IPS-NIHi7 (cell line): ENCODE measurements at regions not wholly inside any gene's neighbourhood (a gene's known extent, or its start where the extent isn't known, plus 50 kb on each side); places are given as distances from the start of the nearest gene placed in this dataset.

Experiments
- DNase-seq: peaks from one replicate; pipeline ENCODE4 v3.0.0; 2012; ENCODE audit warnings: mixed read lengths; ENCODE audit errors: extremely low spot score

DNA sequence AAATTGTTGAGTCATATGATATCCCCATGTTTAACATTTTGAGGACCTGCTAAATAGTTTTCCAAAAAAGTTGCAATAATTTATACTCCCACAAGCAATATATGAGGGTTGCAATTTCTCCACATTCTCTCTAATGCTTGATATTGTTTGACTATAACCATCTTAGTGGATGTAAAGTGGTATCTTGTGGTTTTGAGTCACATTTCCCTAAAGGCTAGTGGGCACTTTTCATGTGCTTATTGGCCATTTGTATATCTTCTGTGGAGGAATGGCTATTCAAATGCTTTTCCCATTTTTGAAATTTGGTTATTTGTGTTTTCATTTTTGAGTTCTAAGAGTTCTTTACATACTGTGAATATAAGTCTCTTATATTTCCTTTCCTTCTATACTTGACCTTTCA is 82.7 kb downstream of the SCG2 start:
- no peak for DNase-seq

DNA sequence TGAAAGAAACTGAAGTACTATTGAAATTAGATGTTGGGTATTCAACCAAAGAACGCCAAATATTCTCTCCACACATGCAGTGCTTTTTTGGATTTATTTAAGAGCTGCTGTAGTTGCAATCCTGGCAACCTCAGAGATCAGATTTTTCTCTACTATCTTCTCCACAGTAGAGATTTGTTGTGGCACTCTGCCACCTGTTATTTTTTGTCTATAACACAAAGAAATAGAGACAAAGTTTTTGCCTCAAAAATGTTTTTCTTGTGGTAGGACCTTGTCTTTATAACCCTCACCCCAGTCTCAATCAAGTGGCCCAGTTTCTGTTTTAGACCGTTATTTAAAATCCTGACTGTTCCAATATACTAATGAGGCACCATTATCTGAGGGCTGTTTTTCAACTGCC is 79.4 kb downstream of the SCG2 start:
- no peak for DNase-seq

DNA sequence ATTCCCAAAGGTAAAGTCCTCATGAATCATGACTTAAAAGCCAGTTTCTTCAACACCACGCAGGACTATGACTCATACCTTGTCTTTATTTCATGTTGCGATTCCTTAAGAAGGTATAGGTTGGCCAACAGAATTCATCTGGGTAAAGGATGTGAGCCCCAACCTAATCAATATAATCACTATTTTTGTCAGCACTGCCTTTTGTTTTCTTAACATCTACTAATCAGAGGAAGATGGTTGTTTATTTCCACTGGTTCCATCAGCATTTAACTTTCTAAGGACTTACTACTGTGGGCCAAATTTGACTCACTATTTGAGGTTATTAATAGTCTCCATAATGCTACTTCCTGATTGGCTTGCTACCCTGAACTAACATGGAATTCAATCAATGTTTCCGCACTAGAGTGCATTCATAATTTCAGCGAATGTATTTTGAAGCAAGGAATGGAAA is 78.6 kb downstream of the SCG2 start:
- no peak for DNase-seq

GRCh38 chr2:223524066-223524465 is 78.1 kb downstream of the SCG2 start:
- DNase-seq, result no peak

GRCh38 chr2:223526106-223526505 is 76.1 kb downstream of the SCG2 start:
- no peak for DNase-seq

DNA sequence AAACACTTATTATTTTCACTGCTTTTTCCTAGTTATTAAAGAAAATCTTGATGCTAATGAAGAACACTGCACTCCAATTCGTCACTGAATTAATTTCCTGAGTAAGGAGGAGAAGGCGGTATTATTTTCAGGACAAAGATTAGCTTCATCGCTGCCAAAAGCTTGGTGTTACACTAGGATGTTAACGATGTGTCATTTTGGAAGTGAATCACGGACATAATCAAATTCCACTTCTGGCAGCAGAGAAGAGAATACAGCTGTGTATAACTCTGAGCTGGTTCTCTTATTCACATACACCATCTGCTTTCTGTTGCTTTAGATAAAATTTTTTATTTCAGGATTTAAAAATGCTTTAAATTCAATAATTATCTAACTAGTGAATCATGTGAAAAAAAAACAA is 74.1 kb downstream of the SCG2 start:
- DNase-seq, result no peak

DNA sequence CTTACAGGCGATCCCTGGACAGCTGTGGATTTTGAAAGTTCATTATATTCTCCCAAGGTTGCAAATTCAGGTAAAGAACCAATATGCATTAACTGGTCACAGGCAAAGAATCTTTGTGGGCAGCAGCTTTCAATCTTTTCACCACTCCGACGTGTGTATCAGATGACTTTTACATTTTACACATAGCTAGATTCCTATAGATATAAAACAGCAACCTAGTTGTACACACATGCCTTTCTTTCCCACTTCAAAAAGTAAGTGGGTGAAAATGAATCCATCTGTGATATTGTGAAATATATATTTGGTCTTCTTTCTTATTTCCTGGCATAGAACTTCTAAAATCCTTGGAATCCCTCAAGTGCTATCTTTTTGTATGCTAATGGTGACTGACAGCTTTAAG is 72.5 kb downstream of the SCG2 start:
- no peak for DNase-seq

GRCh38 chr2:223530811-223531210 is 71.3 kb downstream of the SCG2 start:
- DNase-seq, result no peak

GRCh38 chr2:223532161-223532560 is 70.0 kb downstream of the SCG2 start:
- no peak for DNase-seq

DNA sequence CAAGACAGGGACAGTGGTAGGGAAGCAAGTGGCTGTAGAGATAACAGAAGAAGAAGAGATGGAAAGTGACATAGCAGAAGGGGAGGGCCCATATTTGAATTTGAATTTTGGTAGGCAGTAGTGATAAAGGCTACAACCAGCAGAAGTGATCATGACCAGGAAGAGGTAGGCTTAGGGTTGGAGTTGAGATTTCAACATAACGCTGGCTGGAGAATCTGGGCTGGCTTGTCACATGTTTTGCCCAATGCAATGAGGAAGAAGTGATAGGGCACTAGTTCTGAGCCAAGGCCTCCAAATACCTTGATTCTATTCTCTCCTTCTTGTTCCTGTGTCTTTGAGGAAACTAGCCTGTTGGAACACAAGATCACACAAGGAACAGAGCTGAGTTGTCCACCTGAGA is 69.4 kb downstream of the SCG2 start:
- DNase-seq, result no peak

- no peak for DNase-seq
Observed at GRCh38 chr2:223536546-223536945, 65.6 kb downstream of the SCG2 start.

DNA sequence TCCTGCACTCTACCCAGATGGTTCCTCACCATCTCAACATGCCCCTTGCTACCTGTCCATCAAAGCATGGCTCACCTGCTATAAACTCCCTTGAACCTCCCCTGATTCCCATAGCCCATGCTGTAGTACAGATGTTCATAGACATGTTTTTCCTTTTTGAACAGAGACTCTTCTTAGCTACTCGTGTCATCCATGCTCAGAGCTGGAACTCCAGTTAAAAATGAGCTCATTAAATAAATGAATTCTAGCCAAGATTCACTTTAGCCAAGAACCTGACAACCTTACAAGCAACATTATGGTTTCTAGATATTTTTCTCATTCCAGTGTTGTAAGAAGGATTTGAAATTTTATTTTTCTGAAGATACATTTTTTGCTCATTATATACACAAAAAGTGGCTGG is 65.0 kb downstream of the SCG2 start:
- DNase-seq, result no peak

DNA sequence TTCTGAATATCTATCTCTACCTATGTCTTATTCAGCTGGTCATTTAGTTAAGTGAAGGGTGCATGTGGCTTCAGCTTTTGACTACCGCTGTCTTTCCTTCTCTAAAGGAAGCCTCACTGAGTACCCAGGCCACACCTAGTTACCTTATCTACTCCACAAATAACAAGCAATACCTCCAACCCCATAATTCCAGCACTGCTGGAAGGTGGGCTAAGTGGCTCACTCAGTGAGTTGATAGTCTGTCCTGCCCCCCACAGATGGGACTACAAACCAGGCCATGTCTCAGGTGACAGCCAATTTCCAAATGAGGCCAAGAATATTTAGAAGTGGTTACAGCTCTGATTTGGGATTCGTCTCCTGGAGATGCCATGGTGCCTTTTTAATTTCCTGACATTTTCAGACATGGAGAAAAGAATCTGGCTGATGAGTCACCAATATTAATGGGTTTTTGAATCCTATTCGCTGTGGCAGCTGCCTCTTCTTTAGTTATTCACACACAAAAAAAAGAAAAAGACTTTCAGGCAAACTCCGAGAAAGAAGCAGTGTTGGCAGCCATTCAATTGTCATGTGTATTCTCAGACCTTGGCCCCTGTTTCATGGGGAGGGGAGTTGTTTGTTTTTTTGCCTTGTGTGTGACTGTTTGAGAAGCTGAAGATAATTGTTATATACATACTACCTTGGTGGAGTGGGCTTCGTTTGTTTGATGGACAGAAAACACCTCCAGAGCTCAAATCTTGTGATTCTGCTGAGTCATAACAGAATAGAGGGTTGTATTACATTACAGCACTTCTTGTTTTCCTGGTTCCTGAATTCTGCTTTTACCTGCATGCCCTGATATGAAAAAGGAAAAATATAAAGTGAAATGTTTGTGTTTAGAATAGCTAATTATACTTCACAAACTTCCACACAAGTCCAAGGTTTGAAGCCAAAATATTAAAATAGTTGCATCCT is 64.2 kb downstream of the SCG2 start:
- DNase-seq, result no peak

GRCh38 chr2:223538920-223539440 is 63.2 kb downstream of the SCG2 start:
- no peak for DNase-seq

- DNase-seq, result no peak
Observed at GRCh38 chr2:223541546-223541945, 60.6 kb downstream of the SCG2 start.

GRCh38 chr2:223542501-223542900 is 59.7 kb downstream of the SCG2 start:
- no peak for DNase-seq

DNA sequence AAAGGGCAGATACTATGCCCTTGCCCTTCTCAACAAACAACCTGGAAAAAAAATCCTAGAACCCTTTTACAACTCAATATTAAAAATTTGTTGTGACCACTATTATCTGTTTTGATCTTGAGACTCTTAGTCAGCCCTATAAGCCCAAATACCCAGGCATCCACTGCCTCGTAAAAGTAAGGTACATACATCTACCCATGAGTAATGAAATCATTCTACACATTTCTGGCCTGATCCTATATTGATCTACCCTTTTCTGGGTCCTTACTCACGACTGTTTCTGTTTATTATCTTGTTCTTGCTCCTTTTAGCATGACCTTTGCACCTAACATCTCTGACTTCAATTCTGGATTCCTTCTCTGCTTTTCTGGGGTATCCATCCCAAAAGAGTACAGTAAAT is 56.8 kb downstream of the SCG2 start:
- no peak for DNase-seq

DNA sequence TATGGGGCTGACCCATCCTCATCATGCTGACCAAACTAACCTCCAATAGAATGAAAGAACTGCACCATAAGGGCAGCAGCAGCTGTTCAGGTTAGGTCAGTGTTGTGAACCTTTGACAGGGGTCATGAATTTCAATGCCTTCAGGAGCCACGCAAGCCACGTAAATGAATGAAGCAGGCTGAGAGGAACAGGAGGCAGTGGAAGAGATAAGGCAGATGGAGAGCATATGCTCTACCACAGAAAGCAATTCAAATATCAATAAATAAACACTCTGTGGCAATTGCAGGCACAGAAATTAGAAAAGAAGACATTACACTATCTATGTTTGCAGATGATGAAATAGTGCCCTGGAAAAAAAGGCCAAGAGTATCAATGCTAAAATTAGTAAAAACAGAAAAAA is 56.3 kb downstream of the SCG2 start:
- no peak for DNase-seq
